Femur (tissue), 1 donor: ENCODE measurements at regions not wholly inside any gene's neighbourhood (a gene's known extent, or its start where the extent isn't known, plus 50 kb on each side); places are given as distances from the start of the nearest gene placed in this dataset.

Experiments
- DNase-seq: peaks from one replicate; pipeline ENCODE4 v3.0.0-alpha.2; 2017

DNA sequence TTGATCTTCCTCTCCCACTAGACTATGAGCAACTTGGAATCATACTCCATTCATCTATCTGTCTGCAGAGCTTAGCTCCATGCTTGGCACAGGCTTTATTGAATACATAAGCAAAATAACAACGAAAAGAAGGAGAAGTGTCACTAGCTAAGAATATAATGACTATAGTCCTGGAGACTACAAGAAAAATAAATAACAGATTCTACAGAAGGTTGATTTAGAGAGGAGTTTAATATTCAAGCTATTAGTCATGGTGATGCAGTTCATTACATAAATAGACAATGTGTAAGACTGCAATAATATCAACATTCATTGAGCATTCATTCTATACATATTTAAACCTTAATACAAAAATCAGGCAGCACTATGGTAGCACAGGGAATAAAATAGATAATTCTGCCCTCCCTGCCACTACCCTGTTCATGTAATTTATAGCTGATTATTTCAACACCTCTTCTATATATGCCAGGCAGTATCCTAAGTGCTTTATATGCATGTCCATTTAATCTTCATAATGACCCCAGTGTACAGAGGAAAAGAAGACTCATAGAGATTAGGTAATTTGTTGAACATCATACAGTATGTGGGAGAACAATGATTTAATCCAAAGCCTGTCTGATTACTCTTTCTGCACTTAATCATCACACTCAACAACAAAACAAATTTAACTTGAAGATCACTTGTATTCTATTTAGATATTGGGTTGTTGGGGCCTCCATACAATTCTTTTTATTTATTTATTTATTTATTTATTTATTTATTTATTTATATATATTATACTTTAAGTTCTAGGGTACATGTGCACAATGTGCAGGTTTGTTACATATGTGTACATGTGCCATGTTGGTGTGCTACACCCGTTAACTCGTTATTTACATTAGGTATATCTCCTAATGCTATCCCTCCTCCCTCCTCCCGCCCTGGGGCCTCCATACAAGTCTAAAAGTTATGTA is 165.3 kb downstream of the RNF152 start:
- no peak for DNase-seq

DNA sequence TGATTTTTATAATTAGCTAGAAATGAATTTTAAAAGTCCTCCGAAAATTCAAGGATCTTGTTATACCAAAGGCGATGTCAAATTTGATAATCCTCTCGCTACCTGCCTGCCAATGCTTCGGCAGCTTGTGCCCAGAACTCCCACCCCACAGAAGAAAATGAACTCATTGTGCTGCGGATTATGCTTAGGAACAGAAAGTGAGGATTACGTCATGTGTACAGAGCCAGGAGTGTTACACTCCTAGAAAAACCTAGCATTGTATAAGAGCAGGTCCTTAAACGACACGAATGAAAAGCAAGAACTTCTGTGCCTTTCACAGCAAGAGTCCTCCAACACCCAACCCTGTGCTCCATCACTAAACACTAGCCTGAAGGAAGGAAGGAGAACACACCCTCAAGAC is 168.3 kb downstream of the RNF152 start:
- no peak for DNase-seq

DNA sequence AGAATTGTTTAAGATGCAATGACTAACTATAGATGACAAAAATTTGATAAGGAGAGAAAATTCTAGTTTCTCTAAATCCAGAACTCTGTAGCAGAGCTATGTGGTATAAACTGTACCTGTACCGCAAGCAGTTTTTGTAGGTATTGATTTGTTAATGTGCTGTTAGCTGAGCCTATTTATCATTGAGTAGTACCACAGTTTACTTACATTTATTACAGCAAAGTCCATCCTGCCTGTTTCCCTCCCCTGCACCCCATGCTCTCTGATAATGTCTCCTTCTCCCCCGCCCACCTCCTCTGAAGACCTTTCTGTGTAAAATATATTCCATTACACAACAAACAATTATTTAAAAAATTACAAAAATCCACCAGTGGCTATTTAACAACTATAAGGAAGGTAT is 170.6 kb downstream of the RNF152 start:
- no peak for DNase-seq

DNA sequence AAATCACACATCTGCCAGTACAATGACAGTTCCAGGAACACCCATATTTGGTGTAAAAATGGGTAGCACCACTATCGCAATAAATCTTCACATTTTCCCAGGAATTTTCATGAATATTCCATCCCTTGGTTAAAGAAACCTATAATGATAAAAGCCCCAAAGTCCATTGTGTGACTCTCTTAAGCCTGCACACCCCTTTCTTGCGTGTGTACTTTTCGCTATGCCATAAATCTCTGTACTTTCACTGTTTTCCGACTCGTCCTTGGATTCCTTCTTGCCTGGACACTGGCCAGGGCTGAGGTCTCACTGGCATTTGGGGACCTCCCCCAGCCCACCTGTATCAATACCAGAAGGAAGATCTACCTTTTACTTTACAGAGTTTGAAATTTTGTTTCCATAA is 172.3 kb downstream of the RNF152 start:
- no peak for DNase-seq

DNA sequence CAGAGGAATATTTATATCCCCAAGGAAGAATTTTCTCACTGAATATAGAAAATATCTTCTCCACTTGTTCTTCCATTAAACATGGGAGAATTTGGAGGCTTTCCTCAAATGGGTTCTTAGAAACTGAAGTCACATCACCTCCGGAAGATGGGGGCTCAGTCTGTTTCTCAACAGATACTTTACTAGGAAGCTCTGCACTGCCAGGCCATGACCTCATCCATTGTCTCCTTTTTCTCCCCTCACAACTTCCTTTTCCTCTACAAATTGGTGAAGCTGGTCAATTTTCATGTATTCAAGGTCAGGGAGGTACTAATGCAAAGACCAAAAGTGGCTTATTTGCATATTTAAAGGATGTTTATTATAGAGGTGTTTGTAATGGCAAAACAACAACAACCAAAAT is 173.1 kb downstream of the RNF152 start:
- no peak for DNase-seq

DNA sequence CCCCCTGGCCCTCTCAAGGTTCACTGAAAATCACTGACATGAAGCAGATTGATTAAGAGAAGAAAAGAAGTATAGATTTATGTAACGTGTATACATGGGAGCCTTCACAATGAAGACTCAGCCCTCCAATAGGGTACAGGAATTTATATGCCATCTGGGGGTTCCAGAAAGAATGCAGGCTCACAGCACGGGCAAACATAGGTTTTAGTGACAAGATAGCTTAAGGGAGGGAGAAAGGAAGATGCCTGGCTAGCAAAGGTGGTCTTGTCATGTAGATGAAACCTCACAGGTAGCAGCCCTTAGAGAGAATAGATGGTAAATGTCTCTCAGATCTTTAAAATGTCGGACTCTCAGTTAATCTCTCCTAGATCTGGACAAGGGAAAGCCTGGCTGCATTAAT is 173.9 kb downstream of the RNF152 start:
- no peak for DNase-seq

DNA sequence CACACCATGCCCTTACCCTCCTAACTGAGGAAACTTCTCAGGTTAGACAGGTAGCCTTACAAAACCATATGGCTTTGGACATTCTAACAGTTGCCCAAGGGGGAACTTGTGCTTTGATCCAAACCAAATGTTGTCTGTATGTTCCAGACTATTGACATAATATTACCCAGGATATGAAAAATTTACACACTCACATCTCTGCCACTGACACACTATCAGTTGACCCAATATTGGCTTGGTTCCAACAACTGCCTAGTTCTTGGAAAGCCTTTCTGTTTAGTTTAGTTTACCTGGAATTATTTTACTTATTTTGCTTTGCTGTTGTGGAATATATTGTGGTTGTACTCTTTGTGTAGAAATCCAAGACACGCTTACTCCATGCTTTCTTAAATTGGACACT is 178.4 kb downstream of the RNF152 start:
- DNase-seq, result no peak

DNA sequence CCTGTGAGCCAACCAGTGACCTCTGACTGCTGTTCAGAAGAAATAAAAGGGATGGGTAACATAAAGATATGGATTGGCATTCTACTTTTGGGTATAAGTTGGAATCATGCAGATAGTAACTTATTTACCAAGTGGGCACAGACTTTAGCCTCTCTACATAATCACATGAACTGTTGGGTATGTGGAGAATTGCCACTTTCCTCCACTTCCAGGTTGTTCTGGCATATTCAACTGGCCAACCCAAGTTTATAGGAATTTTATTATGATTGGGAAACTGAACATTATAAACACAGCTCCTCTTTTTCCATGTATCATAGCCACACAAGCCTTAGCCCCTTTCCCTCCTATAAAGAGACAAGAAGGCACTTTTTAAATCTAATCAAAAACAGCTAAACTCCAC is 179.3 kb downstream of the RNF152 start:
- DNase-seq, result no peak

DNA sequence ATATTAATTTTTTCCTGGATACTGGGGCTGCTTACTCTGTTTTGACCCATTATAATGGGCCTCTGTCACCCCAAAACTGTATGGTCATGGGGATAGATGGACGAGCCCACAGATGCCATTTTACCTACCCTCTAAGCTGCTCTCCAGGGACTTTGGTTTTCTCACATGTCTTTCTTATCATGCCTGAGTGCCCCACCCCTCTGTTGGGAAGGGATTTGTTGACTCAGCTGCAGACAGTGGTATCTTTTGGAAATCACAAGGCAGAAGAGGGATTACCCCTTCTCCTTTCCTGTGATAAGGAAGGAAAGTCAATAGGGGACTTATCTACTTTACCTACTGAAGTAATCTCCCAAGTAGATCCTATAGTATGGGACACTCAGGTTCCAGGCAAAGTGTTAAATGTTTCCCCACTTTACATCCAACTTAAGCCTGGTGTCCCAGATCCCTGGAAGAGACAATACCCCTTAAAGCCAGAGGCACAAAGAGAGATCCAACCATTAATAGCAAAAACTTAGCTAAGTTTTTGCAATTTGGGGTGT is 182.7 kb downstream of the RNF152 start:
- DNase-seq, result no peak

DNA sequence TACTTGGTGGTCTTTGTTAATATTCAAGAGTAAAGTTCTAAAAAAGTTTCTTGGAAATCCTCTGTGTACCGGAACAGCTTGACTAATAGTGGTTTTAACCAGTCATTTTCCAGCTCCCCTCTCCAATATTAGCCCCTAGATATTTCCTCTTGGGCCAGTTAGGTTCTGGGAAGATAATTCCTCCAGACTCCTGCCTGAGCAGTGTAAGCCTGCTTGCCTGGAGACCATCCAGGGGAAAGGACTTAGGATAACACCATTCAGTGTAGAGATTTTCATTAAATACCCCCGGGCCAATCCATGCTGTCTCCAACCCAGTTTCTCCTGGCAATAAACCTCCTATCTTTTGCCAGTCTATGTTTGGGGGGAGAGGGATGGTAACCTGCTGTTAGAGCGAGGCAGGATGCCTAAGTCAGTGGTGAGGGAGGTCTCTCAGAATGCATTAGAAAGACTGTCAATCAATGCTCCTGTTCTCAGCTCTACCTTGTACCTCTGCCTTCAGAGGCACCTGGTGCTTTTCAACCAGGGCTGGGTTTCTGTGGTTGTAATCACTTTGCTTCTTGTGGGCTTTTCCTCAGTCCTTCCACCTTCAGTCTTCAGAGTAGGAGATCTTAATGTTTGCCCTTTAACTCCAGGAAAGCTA is 186.4 kb downstream of the RNF152 start:
- no peak for DNase-seq

DNA sequence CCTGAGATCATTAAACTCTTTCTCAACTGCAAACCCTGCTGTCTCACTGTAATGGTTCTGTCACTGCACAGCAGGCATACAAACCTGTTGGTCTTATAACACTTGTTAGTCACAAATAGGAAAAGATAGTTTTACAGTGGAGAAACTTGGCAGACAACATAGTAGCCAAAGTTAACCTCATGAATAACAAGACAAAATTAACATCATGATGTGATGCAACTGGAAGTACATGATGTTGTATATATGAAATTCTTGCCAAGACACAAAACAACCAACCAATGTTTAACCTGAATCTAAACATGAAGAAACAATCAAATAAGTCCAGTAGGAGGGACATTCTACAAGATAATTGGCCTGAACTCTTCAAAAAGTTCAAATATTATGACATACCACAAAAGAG is 189.3 kb downstream of the RNF152 start:
- DNase-seq, result no peak

DNA sequence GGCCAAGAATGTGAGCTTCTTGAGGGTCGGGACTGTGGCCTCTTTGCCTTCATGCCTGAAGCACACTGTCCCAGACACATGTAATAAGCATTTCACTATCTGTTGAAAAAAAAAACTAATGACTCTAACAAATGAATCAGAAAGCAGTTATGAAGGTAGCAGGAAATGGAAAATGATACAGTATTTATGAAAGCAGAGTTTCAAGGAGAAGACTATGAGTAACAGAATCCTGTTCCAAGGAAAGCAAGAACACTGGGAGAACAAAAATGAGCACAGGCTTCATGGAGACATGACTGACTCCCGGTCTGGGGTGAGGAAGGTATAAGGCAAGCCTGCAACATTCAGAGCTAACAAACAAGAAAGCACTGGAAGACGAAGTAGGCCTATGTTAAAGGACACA is 190.8 kb downstream of the RNF152 start:
- DNase-seq, result no peak

DNA sequence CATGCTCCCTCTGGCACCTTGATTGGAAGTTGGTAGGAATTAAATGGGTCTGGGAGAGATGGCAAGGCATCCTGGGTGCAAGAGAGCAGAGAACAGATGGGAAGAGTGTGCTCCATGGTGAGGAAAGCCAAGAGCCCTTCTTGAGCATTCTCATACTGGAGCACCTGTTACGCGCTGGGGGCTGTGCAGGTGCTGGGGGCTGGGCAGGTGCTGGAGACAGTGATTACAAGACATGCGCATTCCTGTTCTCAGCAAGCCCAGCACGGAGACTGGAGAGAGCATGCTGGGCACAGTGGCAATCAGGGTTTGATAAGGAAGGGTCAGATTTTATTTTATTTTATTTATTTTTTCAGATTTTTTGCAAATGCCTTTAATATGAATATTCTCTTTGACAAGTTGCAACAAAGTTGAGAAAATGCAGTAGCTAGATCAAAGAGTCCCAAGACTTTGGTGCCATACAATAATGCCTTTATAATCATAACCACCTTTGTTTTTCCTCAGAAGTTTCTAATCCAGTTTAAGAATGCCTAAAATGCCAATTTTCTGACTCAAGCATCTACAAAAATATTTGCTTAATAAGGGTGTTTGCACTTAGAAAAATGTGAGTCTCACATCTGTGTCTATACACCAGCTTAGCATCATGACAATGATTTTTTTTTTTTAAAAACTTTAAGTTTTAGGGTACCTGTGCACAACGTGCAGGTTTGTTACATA is 193.3 kb downstream of the RNF152 start:
- DNase-seq, result no peak

DNA sequence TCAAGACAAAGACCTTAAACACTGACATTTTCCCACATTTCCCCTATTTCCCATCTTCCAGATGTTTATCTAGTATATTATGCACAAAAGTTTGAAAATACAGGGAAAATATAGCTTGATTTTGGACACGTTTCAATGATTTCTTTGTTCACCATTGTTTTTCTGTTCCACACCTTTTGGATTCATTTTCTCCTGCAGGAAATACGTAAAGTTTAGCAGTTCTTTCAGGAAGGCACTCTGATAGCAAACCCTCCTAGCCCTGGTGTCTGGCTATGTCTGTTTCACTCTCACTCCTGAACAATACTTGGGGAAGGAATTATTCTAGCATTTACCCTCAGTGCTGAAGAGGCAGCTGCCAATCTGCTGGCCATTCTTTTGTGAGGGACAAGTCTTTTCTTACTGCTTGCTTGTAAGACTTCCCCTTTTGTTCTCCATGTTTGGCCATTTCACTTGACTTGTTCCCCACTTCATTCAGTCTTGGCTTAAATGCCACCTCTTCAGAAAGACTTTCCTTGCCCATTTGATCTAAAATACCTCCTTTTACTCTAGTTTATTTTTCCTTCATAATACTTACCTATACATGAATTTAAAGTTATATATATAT is 195.4 kb downstream of the RNF152 start:
- no peak for DNase-seq

DNA sequence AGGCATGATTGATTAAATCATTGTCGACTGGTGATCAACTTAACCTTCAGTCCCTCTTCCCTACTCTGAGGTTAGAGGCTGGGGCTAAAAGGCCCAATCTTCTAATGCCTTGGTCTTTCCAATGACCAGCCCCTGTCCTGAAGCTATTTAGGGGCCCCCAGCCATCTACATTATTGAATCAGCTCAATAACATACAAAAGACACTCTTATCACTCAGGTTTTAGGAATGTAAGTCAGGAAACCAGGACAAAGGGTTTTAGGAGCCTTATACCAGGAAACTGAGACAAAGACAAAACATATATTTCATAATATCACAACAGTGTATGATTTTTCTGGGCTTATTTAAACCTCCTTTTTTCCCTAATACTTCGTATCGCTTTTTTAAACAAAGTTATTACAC is 198.6 kb downstream of the RNF152 start:
- no peak for DNase-seq

DNA sequence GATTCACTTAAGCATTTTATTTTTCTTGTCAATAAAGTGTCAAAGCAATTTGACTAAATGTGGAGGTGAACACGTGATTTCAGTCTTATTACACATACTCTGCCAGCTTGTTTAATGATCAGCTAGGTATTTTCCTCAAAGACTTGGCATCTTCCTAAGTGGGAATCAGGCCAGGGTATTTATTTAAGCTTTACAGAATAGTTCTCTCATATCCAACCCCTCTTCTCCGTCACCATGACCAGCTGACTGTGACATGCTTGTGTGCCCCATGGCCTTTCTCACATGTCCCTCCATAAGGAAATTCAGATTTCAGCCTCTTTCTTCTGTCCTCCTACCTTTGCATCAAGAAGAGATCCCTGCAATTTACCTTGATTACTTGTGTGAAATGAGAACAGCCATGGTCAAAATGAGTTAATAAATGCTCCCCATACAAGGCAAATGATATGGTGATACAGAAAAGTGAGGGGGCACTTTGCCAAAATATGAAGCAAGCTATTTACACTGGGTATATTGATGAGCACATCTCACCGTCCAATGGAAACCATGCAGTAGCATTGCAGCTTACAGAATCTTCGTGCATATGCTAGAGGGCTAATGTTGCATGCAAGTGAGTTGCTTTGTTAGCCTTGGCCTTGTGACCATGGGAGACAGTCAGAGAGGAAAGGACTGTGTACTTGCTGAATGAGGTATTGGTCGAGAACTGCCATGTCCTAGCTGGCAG is 202.2 kb downstream of the RNF152 start:
- no peak for DNase-seq

DNA sequence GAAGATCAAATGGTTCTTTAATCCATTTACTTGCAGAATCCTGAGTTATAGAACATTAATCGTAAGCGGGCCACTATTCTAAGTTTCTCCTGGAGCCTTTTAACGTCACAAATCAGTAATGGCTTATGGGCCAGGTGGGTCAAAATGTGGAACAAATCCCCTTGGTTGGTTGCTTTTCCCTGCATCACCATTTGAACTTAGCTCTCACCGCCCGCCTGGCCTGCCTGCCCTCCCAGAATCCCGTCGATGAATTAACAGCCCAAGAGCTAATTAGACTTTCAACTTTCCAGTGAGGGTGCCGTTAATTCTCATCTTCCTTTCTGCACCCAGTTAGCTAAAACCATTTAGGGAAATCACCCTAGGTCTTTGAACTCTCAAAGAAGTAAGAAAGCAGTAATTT is 205.5 kb downstream of the RNF152 start:
- no peak for DNase-seq

DNA sequence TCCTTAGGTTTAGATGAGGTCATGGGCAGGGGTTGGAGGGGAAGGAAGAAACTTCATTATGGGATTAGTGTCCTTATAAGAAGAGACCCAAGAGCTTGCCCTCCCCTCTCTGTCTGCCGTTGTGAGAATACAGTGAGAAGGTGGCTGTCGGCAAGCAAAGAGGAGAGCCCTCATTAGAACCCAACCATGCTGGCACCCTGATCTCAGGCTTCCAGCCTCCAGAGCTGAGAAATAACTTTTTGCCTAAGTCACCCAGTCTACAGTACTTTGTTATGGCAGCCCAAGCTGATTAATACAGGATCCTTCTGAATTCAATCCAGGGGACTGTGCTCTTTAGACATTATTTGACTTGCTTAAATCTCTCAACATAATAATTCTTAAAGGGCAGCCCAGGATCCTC is 209.0 kb downstream of the RNF152 start:
- DNase-seq, result no peak

DNA sequence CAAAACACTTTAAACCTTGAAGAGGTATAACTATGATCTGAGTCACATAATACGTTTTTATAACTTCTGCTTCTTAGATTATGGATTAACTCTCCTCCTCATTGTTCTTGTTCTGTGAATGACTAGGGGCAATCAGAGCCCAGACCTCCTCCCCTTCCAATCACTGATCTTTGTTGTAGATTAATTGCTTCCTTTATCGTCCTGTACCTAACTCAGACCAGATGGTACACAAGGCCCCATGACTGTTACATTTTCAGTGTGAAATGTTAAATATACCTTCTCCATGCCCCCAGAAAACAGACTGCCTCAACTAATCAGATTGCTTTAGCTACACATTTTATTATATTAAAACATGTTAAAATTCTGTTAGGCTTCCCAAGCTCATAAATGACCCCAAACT is 211.7 kb downstream of the RNF152 start:
- DNase-seq, result no peak

DNA sequence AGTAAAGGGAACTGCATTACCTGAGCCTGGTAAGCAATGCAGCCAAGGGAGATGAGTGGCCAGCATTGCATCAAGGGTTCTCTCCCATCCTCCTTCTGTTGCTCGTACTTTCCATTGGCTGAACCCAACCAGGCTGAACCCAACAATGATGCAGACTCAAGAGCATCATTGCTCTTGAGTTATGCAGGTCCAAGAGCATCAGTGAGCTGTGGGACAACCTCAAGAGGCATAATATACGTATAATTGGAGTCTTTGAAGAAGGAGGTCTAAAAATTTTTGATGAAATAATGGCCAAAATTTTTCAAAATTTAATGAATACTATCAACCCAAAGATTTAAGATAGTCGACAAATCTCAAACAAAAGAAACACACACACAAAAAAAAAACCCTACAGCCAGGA is 213.0 kb downstream of the RNF152 start:
- DNase-seq, result no peak

DNA sequence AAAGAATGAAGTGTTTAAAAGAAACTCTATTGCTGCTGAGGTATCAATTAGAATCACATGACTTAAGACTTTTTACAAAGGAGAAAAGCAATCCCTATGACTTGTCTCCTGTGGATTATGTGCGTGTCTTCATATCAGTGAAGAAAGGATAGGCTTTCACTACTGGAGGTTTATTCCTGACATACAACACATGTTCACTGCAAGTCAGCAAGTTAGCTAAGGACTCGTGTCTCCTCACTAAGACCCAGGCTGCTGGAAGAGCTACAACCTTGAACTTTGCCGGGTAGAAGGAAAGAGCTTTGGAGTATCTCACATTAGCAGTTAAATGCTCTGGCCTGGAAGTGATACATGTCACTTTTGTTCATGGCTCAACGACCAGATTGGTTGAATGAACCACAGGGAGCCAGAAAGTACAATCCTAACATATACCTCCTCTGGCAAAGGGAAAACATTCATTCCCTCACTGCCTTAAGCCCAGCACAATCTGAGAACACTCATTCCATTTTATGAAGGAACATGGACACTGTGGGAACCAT is 215.3 kb downstream of the RNF152 start:
- no peak for DNase-seq

DNA sequence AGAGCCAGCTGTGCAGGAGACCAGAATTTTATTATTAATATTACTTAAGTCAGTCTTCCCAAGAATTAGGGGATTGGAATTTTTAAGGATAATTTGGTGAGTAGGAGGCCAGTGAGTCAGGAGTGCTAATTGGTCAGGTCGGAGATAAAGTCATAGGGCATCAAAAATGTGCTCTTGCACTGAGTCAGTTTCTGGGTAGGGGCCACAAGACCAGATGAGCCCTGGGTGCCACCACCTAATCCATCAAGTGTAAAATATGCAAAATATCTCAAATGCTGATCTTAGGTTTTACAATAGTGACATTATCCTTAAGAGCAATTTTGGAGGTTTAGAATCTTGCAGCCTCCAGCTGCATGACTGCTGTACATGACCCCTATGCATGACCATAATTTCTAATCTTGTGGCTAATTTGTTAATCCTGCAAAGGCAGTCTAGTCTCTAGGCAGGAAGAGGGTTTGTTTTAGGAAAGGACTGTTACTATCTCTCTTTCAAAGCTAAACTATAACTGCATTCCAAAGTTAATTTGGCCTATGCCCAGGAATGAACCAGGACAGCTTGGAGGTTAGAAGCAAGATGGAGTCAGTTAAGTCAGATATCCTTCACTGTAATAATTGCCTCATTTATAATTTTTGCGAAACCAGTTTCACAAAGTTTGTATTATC is 215.9 kb downstream of the RNF152 start:
- DNase-seq, result no peak
